ENCODE measurements at regions not wholly inside any gene's neighbourhood (a gene's known extent, or its start where the extent isn't known, plus 50 kb on each side); places are given as distances from the start of the nearest gene placed in this dataset.

GRCh38 chrX:65610481-65610880 lies 57.0 kb upstream of the MSN start:
- TF ChIP-seq POLR2AphosphoS5 (IDR thresholded peaks at IDR 0.05) (no peak), EP300 (IDR thresholded peaks at IDR 0.05) (no peak), POLR2A (IDR thresholded peaks at IDR 0.05; ENCODE audit: low read depth) (no peak)
- TF ChIP-seq, protein P1, sequence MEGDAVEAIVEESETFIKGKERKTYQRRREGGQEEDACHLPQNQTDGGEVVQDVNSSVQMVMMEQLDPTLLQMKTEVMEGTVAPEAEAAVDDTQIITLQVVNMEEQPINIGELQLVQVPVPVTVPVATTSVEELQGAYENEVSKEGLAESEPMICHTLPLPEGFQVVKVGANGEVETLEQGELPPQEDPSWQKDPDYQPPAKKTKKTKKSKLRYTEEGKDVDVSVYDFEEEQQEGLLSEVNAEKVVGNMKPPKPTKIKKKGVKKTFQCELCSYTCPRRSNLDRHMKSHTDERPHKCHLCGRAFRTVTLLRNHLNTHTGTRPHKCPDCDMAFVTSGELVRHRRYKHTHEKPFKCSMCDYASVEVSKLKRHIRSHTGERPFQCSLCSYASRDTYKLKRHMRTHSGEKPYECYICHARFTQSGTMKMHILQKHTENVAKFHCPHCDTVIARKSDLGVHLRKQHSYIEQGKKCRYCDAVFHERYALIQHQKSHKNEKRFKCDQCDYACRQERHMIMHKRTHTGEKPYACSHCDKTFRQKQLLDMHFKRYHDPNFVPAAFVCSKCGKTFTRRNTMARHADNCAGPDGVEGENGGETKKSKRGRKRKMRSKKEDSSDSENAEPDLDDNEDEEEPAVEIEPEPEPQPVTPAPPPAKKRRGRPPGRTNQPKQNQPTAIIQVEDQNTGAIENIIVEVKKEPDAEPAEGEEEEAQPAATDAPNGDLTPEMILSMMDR (IDR thresholded peaks at IDR 0.05): no peak
- Histone ChIP-seq H3K9me3 (no peaks in the 10 kb centered on the region), H3K36me3 (no peaks in the 10 kb centered on the region), H3K27ac (replicated peaks in 1 of 4) (no peak overlapping the region), H3K4me1 (peaks cover 0 to 5% (median 0%) of the 10 kb centered on the region in 4 donors), H3K4me3 (no peak overlapping the region), H3K27me3 (no peaks in the 10 kb centered on the region)
- DNase-seq (ENCODE audit: extremely low spot score): no peak
- intact Hi-C loops (cut with DNase I): no loop called here

DNA sequence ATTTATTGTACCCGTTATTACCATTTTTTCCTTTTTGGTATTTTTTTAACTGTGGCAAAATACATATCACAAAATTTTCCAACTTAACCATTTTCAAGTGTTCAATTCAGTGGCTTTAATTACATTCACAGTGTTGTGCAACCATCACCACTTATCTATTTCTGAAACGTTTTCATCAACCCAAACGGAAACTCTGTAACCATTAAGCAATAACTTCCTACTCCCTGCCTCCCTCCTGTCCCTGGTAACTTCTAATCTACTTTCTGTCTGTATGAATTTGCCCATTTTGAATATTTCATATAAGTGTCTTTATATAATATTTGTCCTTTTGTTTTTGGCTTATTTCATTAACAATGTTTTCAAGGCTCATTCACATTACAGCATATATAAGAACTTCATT lies 57.4 kb upstream of the MSN start:
- Histone ChIP-seq H3K27ac (replicated peaks in 1 of 4) (no peak overlapping the region), H3K9me3 (no peaks in the 10 kb centered on the region), H3K4me3 (no peak overlapping the region), H3K36me3 (no peaks in the 10 kb centered on the region), H3K4me1 (peaks cover 0 to 5% (median 0%) of the 10 kb centered on the region in 4 donors), H3K27me3 (no peaks in the 10 kb centered on the region)
- intact Hi-C loops (cut with DNase I): no loop called here
- TF ChIP-seq EP300 (IDR thresholded peaks at IDR 0.05) (no peak), POLR2AphosphoS5 (IDR thresholded peaks at IDR 0.05) (no peak), POLR2A (IDR thresholded peaks at IDR 0.05; ENCODE audit: low read depth) (no peak)
- TF ChIP-seq, protein P1 (IDR thresholded peaks at IDR 0.05): no peak
- DNase-seq (ENCODE audit: extremely low spot score): no peak
- 50% methylated on average over 3 of the region's 3 CpGs for WGBS

GRCh38 chrX:65609237-65609636 lies 58.2 kb upstream of the MSN start:
- intact Hi-C loops (cut with DNase I): no loop called here
- no peak overlapping the region for H3K4me3 ChIP-seq
- peaks cover 0 to 5% (median 0%) of the 10 kb centered on the region in 4 donors for H3K4me1 ChIP-seq
- TF ChIP-seq, protein P1 (IDR thresholded peaks at IDR 0.05): no peak
- TF ChIP-seq POLR2A (IDR thresholded peaks at IDR 0.05; ENCODE audit: low read depth) (no peak), POLR2AphosphoS5 (IDR thresholded peaks at IDR 0.05) (peak in 1 of 2 donors; percentile 16), EP300 (IDR thresholded peaks at IDR 0.05) (no peak)
- no peaks in the 10 kb centered on the region for H3K36me3 ChIP-seq
- 82% methylated on average over 4 of the region's 4 CpGs for WGBS
- H3K27me3 ChIP-seq: no peaks in the 10 kb centered on the region
- DNase-seq (ENCODE audit: extremely low spot score): no peak
- H3K9me3 ChIP-seq: no peaks in the 10 kb centered on the region
- no peak overlapping the region for H3K27ac ChIP-seq (replicated peaks in 1 of 4)

DNA sequence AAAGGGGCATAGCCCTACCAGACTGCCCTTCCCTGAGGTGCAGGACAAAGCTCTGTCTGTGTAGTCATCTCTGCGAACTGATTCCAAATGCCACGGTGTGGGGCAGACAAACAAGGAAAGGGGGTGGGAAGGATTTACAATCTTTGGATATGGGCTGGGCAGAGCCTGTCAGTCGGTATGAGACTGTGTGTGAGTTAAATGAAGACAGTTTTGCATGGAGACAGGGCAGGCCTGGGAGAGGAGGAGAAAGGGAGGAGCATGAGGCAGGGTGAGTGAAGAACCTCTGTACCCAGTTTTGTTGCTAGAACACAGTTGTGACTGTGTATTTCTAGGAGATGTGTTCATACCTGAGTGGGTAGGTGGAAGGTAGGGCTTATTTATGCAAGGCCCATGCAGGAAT lies 59.4 kb upstream of the MSN start:
- no peak for DNase-seq (ENCODE audit: extremely low spot score)
- Histone ChIP-seq H3K36me3 (no peaks in the 10 kb centered on the region), H3K4me1 (peaks cover 0 to 5% (median 0%) of the 10 kb centered on the region in 4 donors), H3K9me3 (no peaks in the 10 kb centered on the region), H3K27ac (replicated peaks in 1 of 4) (no peak overlapping the region), H3K27me3 (no peaks in the 10 kb centered on the region), H3K4me3 (no peak overlapping the region)
- 73% methylated on average over 3 of the region's 3 CpGs for WGBS
- intact Hi-C loops (cut with DNase I): no loop called here
- TF ChIP-seq POLR2A (IDR thresholded peaks at IDR 0.05; ENCODE audit: low read depth) (no peak), POLR2AphosphoS5 (IDR thresholded peaks at IDR 0.05) (no peak), EP300 (IDR thresholded peaks at IDR 0.05) (no peak)
- TF ChIP-seq, protein P1 (IDR thresholded peaks at IDR 0.05): no peak

DNA sequence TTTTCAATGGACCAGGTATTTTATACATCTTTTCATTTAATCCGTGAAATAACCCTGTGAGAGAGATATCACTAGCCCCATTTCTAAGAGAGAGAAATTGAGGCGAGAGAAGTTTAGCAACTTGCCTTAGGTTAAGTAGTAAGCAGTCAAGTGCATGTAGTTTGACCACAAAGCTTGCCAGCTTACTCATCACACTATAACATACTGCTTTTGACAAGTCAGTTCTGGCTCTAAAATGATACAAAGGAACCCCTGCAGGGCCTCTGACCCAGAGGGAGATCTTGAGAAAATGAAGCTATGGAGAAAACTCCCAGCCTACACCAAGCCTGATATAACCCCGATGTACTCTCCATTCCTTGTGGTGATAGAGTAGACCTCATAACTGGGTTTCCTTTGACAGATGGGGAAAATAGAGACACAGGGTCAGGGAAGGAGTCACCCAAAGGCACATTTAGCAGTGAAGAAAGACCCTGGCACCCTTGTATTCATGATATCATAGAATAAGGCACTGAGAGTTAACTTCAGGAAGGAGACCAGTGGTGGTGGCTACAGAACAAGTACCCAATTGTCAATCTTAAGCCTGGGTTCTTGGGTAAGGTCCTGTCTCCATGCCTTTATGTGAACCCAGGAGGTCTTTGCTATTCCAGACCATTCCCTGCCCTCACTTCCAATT lies 60.2 kb upstream of the MSN start:
- DNase-seq (ENCODE audit: extremely low spot score): no peak
- Histone ChIP-seq H3K4me3 (no peak overlapping the region), H3K4me1 (peaks cover 3 to 13% (median 7%) of the 10 kb centered on the region in 4 donors), H3K27ac (replicated peaks in 1 of 4) (no peak overlapping the region), H3K27me3 (no peaks in the 10 kb centered on the region), H3K9me3 (no peaks in the 10 kb centered on the region), H3K36me3 (no peaks in the 10 kb centered on the region)
- TF ChIP-seq POLR2AphosphoS5 (IDR thresholded peaks at IDR 0.05): no peak
- TF ChIP-seq, protein P1 (IDR thresholded peaks at IDR 0.05): no peak
- TF ChIP-seq EP300 (IDR thresholded peaks at IDR 0.05): no peak
- no peak for TF ChIP-seq POLR2A (IDR thresholded peaks at IDR 0.05; ENCODE audit: low read depth)
- intact Hi-C loops (cut with DNase I): no loop called here
- 83% methylated on average over 3 of the region's 3 CpGs for WGBS

All from esophagus muscularis mucosa (tissue), 4 donors.